ENCODE measurements at regions not wholly inside any gene's neighbourhood (a gene's known extent, or its start where the extent isn't known, plus 50 kb on each side); places are given as distances from the start of the nearest gene placed in this dataset.

DNA sequence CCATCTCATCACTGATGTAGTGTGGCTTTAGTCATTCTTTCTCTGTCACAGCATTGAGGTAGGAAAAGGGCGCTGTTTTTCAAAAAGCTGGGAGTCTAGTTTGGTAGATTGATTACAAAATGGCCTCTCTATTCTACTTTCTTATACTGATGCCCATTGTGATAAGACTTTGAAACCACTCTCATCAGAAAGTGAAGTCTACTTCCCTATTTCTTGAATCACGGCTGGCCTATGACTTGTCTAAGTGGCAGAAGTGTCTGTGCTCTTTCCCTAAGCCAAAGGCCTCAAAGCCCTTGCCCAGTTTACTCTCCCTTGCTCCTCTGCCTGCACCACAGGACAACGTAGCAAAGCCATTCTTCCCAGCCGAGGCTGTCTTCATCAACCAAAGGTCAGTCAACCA lies 83.0 kb upstream of the IL33 start:
- Histone ChIP-seq H3K9ac (no peak overlapping the region), H3F3A (ENCODE audit: low read depth) (no peaks in the 10 kb centered on the region), H2AFZ (replicated peaks) (no peak overlapping the region), H3K4me3 (no peak overlapping the region), H3K4me1 (no peaks in the 10 kb centered on the region), H3K4me2 (no peak overlapping the region), H3K27ac (no peak overlapping the region), H3K9me3 (ENCODE audit: low read depth) (no peaks in the 10 kb centered on the region), H4K20me1 (ENCODE audit: low read depth) (no peaks in the 10 kb centered on the region), H3K27me3 (no peaks in the 10 kb centered on the region), H3K79me2 (ENCODE audit: low read depth) (no peaks in the 10 kb centered on the region), H3K36me3 (no peaks in the 10 kb centered on the region)
- no peak overlapping the region for H3K27ac Mint-ChIP-seq
- no peak for DNase-seq (ENCODE audit: low spot score)
- H3K9me3 Mint-ChIP-seq: peaks cover 2% of the 10 kb centered on the region
- peaks cover 6% of the 10 kb centered on the region for H3K27me3 Mint-ChIP-seq (ENCODE audit: insufficient read depth, low read depth)
- TF ChIP-seq EZH2phosphoT487 (IDR thresholded peaks at IDR 0.05) (no peak), EZH2 (IDR thresholded peaks at IDR 0.05) (no peak)
- no peaks in the 10 kb centered on the region for H3K4me1 Mint-ChIP-seq
- no peaks in the 10 kb centered on the region for H3K36me3 Mint-ChIP-seq
- H3K4me3 Mint-ChIP-seq: no peak overlapping the region

DNA sequence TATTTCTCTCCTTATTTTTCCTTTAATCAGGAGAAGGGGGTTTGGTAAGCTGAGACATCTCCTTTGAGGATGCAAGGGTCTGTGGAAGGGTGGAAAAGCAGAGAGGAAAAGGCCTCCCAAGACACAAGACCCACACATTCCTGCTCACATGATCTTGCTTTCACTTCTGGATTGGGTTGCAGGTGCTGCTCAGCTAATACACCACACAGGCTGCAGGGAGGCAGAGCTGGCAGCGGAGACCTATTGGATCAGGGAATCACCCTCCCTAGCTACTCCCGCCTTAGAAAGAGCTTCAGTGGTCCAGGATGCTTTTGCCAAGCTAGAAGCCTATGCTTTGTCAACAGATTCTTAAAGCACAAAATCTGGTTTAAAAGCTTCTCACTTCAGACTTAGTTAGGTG lies 87.6 kb upstream of the IL33 start:
- Mint-ChIP-seq H3K36me3 (no peaks in the 10 kb centered on the region), H3K4me3 (no peak overlapping the region), H3K9me3 (no peaks in the 10 kb centered on the region), H3K4me1 (no peaks in the 10 kb centered on the region), H3K27me3 (ENCODE audit: insufficient read depth, low read depth) (peaks cover 4% of the 10 kb centered on the region), H3K27ac (no peak overlapping the region)
- Histone ChIP-seq H3K9me3 (ENCODE audit: low read depth) (no peaks in the 10 kb centered on the region), H3K9ac (no peak overlapping the region), H3K36me3 (no peaks in the 10 kb centered on the region), H3K27ac (no peak overlapping the region), H2AFZ (replicated peaks) (peak overlapping the region; percentile 70), H3K27me3 (no peaks in the 10 kb centered on the region), H3K4me2 (no peak overlapping the region), H3K4me3 (no peak overlapping the region), H3K79me2 (ENCODE audit: low read depth) (no peaks in the 10 kb centered on the region), H3K4me1 (no peaks in the 10 kb centered on the region), H4K20me1 (ENCODE audit: low read depth) (no peaks in the 10 kb centered on the region), H3F3A (ENCODE audit: low read depth) (no peaks in the 10 kb centered on the region)
- peak; percentile 11 for DNase-seq (ENCODE audit: low spot score)
- TF ChIP-seq, protein P1, sequence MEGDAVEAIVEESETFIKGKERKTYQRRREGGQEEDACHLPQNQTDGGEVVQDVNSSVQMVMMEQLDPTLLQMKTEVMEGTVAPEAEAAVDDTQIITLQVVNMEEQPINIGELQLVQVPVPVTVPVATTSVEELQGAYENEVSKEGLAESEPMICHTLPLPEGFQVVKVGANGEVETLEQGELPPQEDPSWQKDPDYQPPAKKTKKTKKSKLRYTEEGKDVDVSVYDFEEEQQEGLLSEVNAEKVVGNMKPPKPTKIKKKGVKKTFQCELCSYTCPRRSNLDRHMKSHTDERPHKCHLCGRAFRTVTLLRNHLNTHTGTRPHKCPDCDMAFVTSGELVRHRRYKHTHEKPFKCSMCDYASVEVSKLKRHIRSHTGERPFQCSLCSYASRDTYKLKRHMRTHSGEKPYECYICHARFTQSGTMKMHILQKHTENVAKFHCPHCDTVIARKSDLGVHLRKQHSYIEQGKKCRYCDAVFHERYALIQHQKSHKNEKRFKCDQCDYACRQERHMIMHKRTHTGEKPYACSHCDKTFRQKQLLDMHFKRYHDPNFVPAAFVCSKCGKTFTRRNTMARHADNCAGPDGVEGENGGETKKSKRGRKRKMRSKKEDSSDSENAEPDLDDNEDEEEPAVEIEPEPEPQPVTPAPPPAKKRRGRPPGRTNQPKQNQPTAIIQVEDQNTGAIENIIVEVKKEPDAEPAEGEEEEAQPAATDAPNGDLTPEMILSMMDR (IDR thresholded peaks at IDR 0.05): no peak
- TF ChIP-seq EZH2phosphoT487 (IDR thresholded peaks at IDR 0.05): no peak
- TF ChIP-seq EZH2 (IDR thresholded peaks at IDR 0.05): no peak

DNA sequence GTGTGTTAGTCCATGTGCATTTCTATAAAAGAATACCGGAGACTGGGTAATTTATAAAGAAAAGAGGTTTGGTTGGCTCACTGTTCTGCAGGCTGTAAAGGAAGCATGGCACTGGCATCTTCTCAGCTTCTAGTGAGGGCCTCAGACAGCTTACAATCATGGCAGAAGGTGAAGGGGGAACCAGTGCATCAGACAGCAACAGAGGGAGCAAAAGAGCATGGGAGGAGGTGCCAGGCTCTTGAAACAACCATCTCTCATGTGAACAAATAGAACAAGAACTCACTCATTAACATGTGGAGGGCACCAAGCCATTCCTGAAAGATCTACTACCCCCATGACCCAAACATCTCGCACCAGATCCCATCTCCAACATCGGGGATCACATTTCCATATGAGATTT lies 89.2 kb upstream of the IL33 start:
- H3K27me3 ChIP-seq: no peaks in the 10 kb centered on the region
- Mint-ChIP-seq H3K9me3 (no peaks in the 10 kb centered on the region), H3K27ac (no peak overlapping the region), H3K27me3 (ENCODE audit: insufficient read depth, low read depth) (no peaks in the 10 kb centered on the region), H3K4me1 (no peaks in the 10 kb centered on the region), H3K4me3 (no peak overlapping the region), H3K36me3 (no peaks in the 10 kb centered on the region)
- no peaks in the 10 kb centered on the region for H3F3A ChIP-seq (ENCODE audit: low read depth)
- no peak overlapping the region for H3K4me2 ChIP-seq
- H3K4me1 ChIP-seq: no peaks in the 10 kb centered on the region
- H3K27ac ChIP-seq: no peak overlapping the region
- no peaks in the 10 kb centered on the region for H3K9me3 ChIP-seq (ENCODE audit: low read depth)
- H3K4me3 ChIP-seq: no peak overlapping the region
- no peaks in the 10 kb centered on the region for H4K20me1 ChIP-seq (ENCODE audit: low read depth)
- no peak overlapping the region for H3K9ac ChIP-seq
- no peaks in the 10 kb centered on the region for H3K36me3 ChIP-seq
- TF ChIP-seq, protein P1 (IDR thresholded peaks at IDR 0.05): no peak
- no peak for TF ChIP-seq EZH2phosphoT487 (IDR thresholded peaks at IDR 0.05)
- no peak for TF ChIP-seq EZH2 (IDR thresholded peaks at IDR 0.05)
- H3K79me2 ChIP-seq (ENCODE audit: low read depth): no peaks in the 10 kb centered on the region
- DNase-seq (ENCODE audit: low spot score): no peak
- no peak overlapping the region for H2AFZ ChIP-seq (replicated peaks)

DNA sequence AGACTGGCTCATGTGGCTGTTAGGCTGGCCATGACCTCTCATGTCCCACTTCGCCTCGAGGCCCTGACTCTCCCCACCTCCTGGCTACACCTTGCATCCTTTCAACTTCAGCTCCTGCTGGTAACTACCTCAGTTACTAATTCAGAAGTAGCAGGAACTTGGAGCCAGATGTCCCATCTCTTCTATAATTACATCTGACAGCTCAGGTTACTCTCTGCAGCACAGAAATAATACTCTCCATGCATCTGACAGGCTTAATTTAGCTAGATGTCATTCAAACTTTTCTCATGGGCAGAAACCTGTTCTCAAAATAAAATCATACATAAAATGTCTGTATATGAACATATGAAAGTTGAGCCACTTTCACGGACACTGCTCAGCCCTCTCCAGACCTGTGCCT lies 92.2 kb upstream of the IL33 start:
- H3K4me1 Mint-ChIP-seq: no peaks in the 10 kb centered on the region
- H3K36me3 Mint-ChIP-seq: no peaks in the 10 kb centered on the region

More for the DNA sequence above, 92.2 kb upstream of the IL33 start:
- no peak overlapping the region for H3K4me3 ChIP-seq
- Mint-ChIP-seq H3K4me3 (no peak overlapping the region), H3K27me3 (ENCODE audit: insufficient read depth, low read depth) (no peaks in the 10 kb centered on the region), H3K27ac (no peak overlapping the region), H3K9me3 (no peaks in the 10 kb centered on the region)
- no peaks in the 10 kb centered on the region for H4K20me1 ChIP-seq (ENCODE audit: low read depth)
- no peaks in the 10 kb centered on the region for H3K36me3 ChIP-seq
- H3K27me3 ChIP-seq: no peaks in the 10 kb centered on the region
- no peak for DNase-seq (ENCODE audit: low spot score)
- no peak overlapping the region for H3K9ac ChIP-seq
- H3K4me2 ChIP-seq: no peak overlapping the region
- no peak overlapping the region for H2AFZ ChIP-seq (replicated peaks)
- H3K27ac ChIP-seq: no peak overlapping the region
- H3K4me1 ChIP-seq: no peaks in the 10 kb centered on the region
- H3K9me3 ChIP-seq (ENCODE audit: low read depth): no peaks in the 10 kb centered on the region
- no peaks in the 10 kb centered on the region for H3F3A ChIP-seq (ENCODE audit: low read depth)
- no peaks in the 10 kb centered on the region for H3K79me2 ChIP-seq (ENCODE audit: low read depth)
- TF ChIP-seq EZH2phosphoT487 (IDR thresholded peaks at IDR 0.05): no peak
- TF ChIP-seq EZH2 (IDR thresholded peaks at IDR 0.05): no peak
- TF ChIP-seq, protein P1 (IDR thresholded peaks at IDR 0.05): no peak
